ENCODE measurements at regions not wholly inside any gene's neighbourhood (a gene's known extent, or its start where the extent isn't known, plus 50 kb on each side); places are given as distances from the start of the nearest gene placed in this dataset.

DNA sequence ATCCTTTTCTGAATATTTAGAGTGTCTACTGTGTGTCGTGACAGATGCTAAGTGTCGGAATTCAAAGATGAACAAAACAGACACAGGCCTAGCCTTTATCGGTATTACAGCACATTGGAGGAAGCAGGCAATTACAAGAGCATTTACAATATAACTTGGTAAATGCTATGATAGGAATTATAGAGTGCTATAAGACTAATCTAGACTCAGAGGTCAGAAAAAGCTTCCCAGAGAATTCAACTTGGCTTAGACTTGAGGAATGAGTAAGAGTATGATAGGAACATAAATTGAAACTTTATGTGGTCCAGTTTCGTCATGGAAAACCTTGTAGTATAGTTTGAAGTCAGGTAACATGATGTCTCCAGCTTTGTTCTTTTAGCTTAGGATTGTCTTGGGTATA is 395.7 kb upstream of the FAT3 start:
- H3K4me1 ChIP-seq: no peaks in the 10 kb centered on the region
- no peaks in the 10 kb centered on the region for H3K9me3 ChIP-seq
- no peak for ATAC-seq
- no peak for TF ChIP-seq CTCF (IDR thresholded peaks at IDR 0.05)
- no peak for TF ChIP-seq POLR2A (IDR thresholded peaks at IDR 0.05)
- intact Hi-C loops (cut with DNase I): no loop called here
- H3K4me3 ChIP-seq: no peak overlapping the region
- no peak for DNase-seq
- no peaks in the 10 kb centered on the region for H3K36me3 ChIP-seq
- no peak overlapping the region for H3K27ac ChIP-seq
- 68% methylated on average over 4 of the region's 4 CpGs for WGBS (ENCODE audit: insufficient coverage, low coverage, low lambda C conversion rate, missing lambda C conversion rate)
- no peaks in the 10 kb centered on the region for H3K27me3 ChIP-seq

DNA sequence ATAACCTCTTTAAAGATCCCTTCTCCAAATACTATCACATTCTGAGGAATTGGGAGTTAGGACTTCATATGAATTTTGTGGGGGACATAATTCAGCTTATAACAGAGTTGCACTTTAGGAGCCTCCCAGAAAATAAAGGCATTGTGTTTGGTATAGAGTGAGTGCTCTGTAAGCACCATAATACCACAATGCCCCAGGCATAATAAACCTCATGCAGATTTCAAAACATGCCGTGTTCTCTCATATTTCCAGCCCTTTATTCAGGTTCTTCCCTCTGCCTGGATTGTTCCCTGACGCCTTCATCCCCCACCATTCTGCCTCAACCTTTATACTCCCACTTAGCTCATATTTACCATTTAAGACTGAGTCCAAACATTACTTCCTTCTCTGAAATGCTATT is 398.8 kb upstream of the FAT3 start:
- 83% methylated on average over 2 of the region's 2 CpGs for WGBS (ENCODE audit: insufficient coverage, low coverage, low lambda C conversion rate, missing lambda C conversion rate)

DNA sequence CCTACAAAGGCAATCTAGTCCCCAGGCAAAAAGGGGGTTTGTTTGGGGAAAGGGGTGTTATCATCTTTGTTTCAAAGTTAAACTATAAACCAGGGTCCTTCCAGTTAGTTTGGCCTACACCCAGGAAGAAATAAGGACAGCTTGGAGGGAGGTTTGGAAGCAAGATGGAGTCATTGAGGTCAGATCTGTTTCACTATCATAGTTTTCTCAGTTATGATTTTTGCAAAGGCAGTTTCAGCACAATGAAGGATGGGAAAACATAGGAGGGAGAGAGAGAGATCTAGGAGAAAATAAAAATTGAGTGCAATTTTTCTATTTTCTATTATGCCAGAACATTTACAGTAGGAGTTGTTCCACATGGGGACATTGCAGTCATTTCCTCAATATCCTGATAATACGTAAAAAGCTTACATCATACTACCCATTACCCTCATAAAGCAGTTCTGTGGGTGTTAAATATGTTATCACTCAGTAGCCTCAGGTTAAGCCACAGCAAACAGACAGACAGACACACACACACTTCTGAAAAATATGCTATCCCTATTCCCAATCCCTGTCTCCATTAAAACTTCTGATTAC is 401.3 kb upstream of the FAT3 start:
- Histone ChIP-seq H3K4me1 (no peaks in the 10 kb centered on the region), H3K36me3 (no peaks in the 10 kb centered on the region), H3K9me3 (no peaks in the 10 kb centered on the region), H3K4me3 (no peak overlapping the region), H3K27me3 (no peaks in the 10 kb centered on the region), H3K27ac (no peak overlapping the region)
- no peak for DNase-seq
- ATAC-seq: no peak
- intact Hi-C loops (cut with DNase I): no loop called here
- 14% methylated on average over 1 of the region's 1 CpG for WGBS (ENCODE audit: insufficient coverage, low coverage, low lambda C conversion rate, missing lambda C conversion rate)
- TF ChIP-seq POLR2A (IDR thresholded peaks at IDR 0.05): no peak
- TF ChIP-seq CTCF (IDR thresholded peaks at IDR 0.05): no peak

More for the DNA sequence above, 398.8 kb upstream of the FAT3 start:
- TF ChIP-seq POLR2A (IDR thresholded peaks at IDR 0.05): no peak
- no peak for TF ChIP-seq CTCF (IDR thresholded peaks at IDR 0.05)
- ATAC-seq (no peak), DNase-seq (no peak)
- no peak overlapping the region for H3K27ac ChIP-seq
- H3K27me3 ChIP-seq: no peaks in the 10 kb centered on the region
- no peaks in the 10 kb centered on the region for H3K4me1 ChIP-seq
- intact Hi-C loops (cut with DNase I): no loop called here
- H3K36me3 ChIP-seq: no peaks in the 10 kb centered on the region
- H3K4me3 ChIP-seq: no peak overlapping the region
- no peaks in the 10 kb centered on the region for H3K9me3 ChIP-seq

DNA sequence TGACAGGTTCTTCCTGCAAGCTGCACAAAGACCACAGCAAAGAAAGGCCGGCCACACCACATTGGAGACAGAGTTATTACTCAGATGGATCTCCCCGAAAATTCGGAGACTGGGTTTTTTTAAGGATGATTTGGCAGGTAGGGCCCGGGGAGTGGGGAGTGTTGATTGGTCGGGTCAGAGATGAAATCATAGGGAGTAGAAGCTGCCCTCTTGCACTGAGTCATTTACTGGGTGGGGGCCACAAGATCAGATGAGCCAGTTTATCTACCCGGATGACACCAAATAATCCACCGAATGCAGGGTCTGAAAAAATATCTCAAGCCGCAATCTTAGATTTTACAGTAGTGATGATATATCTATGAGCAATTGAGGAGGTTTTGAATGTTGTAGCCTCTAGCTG is 401.8 kb upstream of the FAT3 start:
- no peak for TF ChIP-seq POLR2A (IDR thresholded peaks at IDR 0.05)
- TF ChIP-seq CTCF (IDR thresholded peaks at IDR 0.05): no peak
- ATAC-seq: no peak
- WGBS (ENCODE audit: insufficient coverage, low coverage, low lambda C conversion rate, missing lambda C conversion rate): 75% methylated on average over 5 of the region's 8 CpGs
- intact Hi-C loops (cut with DNase I): no loop called here
- H3K4me1 ChIP-seq: no peaks in the 10 kb centered on the region
- no peak overlapping the region for H3K27ac ChIP-seq
- H3K4me3 ChIP-seq: no peak overlapping the region
- H3K27me3 ChIP-seq: no peaks in the 10 kb centered on the region
- no peak for DNase-seq
- H3K36me3 ChIP-seq: no peaks in the 10 kb centered on the region
- no peaks in the 10 kb centered on the region for H3K9me3 ChIP-seq

- intact Hi-C loops (cut with DNase I): no loop called here
- Histone ChIP-seq H3K4me3 (no peak overlapping the region), H3K27ac (no peak overlapping the region), H3K36me3 (no peaks in the 10 kb centered on the region), H3K9me3 (no peaks in the 10 kb centered on the region), H3K27me3 (no peaks in the 10 kb centered on the region), H3K4me1 (no peaks in the 10 kb centered on the region)
- no peak for ATAC-seq
- TF ChIP-seq POLR2A (IDR thresholded peaks at IDR 0.05) (no peak), CTCF (IDR thresholded peaks at IDR 0.05) (no peak)
- WGBS (ENCODE audit: insufficient coverage, low coverage, low lambda C conversion rate, missing lambda C conversion rate): 77% methylated on average over 3 of the region's 3 CpGs
- no peak for DNase-seq
Observed at GRCh38 chr11:91820709-91821108, 403.9 kb upstream of the FAT3 start.
